ENCODE measurements at regions not wholly inside any gene's neighbourhood (a gene's known extent, or its start where the extent isn't known, plus 50 kb on each side); places are given as distances from the start of the nearest gene placed in this dataset.

DNA sequence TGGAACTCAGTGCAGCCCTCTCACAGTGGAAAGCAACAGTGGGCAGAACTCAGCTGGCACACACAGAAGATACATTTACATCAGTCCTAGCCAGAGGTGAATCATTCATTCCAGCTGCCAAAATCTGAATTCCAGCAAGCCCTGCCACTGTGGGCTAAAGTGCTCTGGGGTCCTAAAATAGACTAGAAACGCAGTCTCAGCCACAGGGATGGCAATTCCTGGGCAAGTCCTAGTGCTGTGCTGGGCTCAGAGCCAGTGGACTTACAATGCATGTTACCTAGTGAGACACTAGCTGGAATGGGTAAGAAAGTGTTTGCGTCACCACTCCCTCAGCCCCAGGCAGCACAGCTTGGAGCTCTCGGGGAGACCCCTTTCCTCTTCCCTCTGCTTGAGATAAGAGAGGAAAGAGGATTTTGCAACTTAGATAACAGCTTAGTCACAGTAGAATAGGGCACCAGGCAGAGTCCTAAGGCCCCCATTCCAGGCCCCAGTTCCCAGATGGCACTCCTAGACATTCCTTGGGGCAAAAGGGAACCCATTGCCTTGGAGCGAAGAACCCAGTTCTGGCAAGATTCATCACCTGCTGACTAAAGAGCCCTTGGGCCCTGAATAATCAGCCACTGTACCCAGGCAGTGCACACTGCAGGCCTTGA lies 592.9 kb downstream of the FSCB start:
- POLR2A ChIA-PET = no interaction called here
- Histone ChIP-seq H3K9me3 (ENCODE audit: control insufficient read depth, insufficient read depth, low read length) (peaks cover 15% of the 10 kb centered on the region; the same call in 1 of the 2 replicates), H3K27ac (ENCODE audit: low read depth, low read length) (no peak overlapping the region), H3K27me3 (ENCODE audit: control insufficient read depth, insufficient read depth, low read length) (no peaks in the 10 kb centered on the region), H3K4me3 (ENCODE audit: low read depth, low read length) (no peak overlapping the region)
- CTCF ChIA-PET = interaction anchor here (0.5 kb wide), 1 partner anchor 624 kb away, joined by 3 read pairs; no protein-coding TSS in a partner anchor
- no peak for DNase-seq (ENCODE audit: low read depth, low spot score)
- TF ChIP-seq, protein P1, sequence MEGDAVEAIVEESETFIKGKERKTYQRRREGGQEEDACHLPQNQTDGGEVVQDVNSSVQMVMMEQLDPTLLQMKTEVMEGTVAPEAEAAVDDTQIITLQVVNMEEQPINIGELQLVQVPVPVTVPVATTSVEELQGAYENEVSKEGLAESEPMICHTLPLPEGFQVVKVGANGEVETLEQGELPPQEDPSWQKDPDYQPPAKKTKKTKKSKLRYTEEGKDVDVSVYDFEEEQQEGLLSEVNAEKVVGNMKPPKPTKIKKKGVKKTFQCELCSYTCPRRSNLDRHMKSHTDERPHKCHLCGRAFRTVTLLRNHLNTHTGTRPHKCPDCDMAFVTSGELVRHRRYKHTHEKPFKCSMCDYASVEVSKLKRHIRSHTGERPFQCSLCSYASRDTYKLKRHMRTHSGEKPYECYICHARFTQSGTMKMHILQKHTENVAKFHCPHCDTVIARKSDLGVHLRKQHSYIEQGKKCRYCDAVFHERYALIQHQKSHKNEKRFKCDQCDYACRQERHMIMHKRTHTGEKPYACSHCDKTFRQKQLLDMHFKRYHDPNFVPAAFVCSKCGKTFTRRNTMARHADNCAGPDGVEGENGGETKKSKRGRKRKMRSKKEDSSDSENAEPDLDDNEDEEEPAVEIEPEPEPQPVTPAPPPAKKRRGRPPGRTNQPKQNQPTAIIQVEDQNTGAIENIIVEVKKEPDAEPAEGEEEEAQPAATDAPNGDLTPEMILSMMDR (IDR thresholded peaks at IDR 0.05; ENCODE audit: low read depth, low read length) = no peak

DNA sequence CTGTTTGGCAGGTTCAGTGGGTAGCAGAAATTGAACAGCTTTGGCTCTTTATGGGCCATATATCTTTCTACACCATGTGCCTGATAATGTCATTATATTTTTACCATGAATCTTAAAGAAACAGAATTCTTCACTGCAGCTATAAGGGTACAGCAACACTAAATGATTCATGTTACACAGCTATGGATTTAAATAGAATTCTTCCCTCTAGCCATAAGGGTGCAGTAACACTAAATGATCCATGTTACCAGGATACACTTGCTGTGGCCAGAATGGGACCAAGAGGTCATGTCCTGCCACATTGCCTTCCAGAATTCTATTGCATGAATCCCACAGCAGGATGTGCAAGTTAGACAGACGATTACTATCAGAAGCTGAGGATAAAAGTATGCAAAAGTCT lies 603.9 kb downstream of the FSCB start:
- no peak for DNase-seq (ENCODE audit: low read depth, low spot score)
- ChIA-PET CTCF (no interaction called here), POLR2A (no interaction called here)
- Histone ChIP-seq H3K4me3 (ENCODE audit: low read depth, low read length) (no peak overlapping the region), H3K27ac (ENCODE audit: low read depth, low read length) (no peak overlapping the region), H3K9me3 (ENCODE audit: control insufficient read depth, insufficient read depth, low read length) (no peaks in the 10 kb centered on the region), H3K27me3 (ENCODE audit: control insufficient read depth, insufficient read depth, low read length) (no peaks in the 10 kb centered on the region)
- TF ChIP-seq, protein P1 (IDR thresholded peaks at IDR 0.05; ENCODE audit: low read depth, low read length) = no peak

DNA sequence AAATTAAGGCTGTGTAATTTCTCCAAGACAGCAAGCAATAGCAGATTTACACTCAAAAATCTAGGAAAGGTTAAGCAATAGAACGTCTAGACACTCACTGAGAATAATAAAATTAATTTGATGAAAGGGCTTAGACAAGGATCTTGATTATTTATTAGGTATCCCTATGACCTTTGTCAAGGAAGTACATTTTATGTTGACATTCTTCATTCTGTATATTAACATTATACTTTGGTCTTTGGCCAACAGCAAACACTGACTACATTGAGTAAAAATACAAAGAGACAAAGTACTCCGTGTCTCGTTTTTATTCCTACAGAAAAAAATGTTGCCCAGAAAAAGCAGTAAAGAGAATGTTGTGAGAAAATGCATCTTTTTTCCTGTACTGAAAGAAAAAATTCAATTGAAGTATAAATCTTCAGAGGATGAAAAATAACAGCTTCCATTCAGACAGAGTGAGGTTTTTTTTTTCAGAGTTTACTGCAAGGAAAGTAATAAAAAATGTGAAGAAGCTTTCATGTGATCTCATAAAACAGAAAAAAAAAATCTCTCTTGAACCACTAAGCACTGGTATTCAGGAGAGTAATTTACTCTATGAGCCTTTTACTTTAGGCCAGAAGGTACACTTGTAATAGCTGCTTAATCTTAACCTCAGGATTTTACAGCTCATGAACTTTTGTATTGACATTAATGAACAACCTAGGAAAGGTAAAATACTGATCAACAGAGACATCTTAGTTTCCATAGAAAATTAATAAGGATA lies 605.0 kb downstream of the FSCB start:
- Histone ChIP-seq H3K4me3 (ENCODE audit: low read depth, low read length) (no peak overlapping the region), H3K27ac (ENCODE audit: low read depth, low read length) (no peak overlapping the region), H3K27me3 (ENCODE audit: control insufficient read depth, insufficient read depth, low read length) (no peaks in the 10 kb centered on the region), H3K9me3 (ENCODE audit: control insufficient read depth, insufficient read depth, low read length) (no peaks in the 10 kb centered on the region)
- TF ChIP-seq, protein P1 (IDR thresholded peaks at IDR 0.05; ENCODE audit: low read depth, low read length) = no peak
- POLR2A ChIA-PET = no interaction called here
- no peak for DNase-seq (ENCODE audit: low read depth, low spot score)
- CTCF ChIA-PET = no interaction called here

DNA sequence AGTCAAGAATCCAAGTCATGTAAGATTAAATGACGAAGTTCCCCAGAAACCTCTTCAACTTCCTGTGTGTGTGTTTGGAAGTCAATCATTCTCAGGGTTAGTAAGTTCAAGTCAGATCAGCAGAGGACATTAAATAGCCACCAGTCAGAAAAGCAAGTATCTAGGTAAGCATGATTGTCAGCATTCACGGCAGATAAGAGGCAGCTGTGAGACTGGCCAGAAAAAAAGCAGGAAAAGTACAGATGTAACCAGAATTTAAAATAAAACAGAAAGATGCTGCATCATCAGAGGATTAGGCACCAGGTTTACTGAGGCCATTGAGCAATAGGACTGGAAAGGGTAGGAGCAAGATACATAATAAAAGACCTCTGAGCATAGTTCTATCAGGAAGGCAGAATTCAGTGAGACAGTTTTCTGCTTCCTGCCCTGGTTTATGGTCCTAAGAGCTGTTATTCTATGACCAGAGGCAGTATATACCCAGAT lies 606.9 kb downstream of the FSCB start:
- CTCF ChIA-PET = no interaction called here
- no peaks in the 10 kb centered on the region for H3K27me3 ChIP-seq (ENCODE audit: control insufficient read depth, insufficient read depth, low read length)

More for the DNA sequence above, 606.9 kb downstream of the FSCB start:
- no peak overlapping the region for H3K4me3 ChIP-seq (ENCODE audit: low read depth, low read length)
- no peak overlapping the region for H3K27ac ChIP-seq (ENCODE audit: low read depth, low read length)
- TF ChIP-seq, protein P1 (IDR thresholded peaks at IDR 0.05; ENCODE audit: low read depth, low read length) = no peak
- DNase-seq (ENCODE audit: low read depth, low spot score) = no peak
- POLR2A ChIA-PET = no interaction called here
- no peaks in the 10 kb centered on the region for H3K9me3 ChIP-seq (ENCODE audit: control insufficient read depth, insufficient read depth, low read length)

Data from AG04450 (cell line).